ENCODE measurements at regions not wholly inside any gene's neighbourhood (a gene's known extent, or its start where the extent isn't known, plus 50 kb on each side); places are given as distances from the start of the nearest gene placed in this dataset.
"Not testable (repeated sequence)": the region's sequence is repeated elsewhere in the genome, so short reads cannot be mapped to it uniquely, and the experiment has no call there.

GRCh38 chr6:96394727-96395126 is 126.9 kb upstream of the UFL1 start:
- DNase-seq (ENCODE audit: low read depth): peak; percentile 30
- no peak overlapping the region for H3K4me3 ChIP-seq (ENCODE audit: low read length)
- peak; percentile 42 for TF ChIP-seq CTCF (IDR thresholded peaks at IDR 0.05; ENCODE audit: insufficient read depth, low read depth, low read length, missing control alignments)

- no peak for TF ChIP-seq CTCF (IDR thresholded peaks at IDR 0.05; ENCODE audit: insufficient read depth, low read depth, low read length, missing control alignments)
- DNase-seq (ENCODE audit: low read depth): no peak
- H3K4me3 ChIP-seq (ENCODE audit: low read length): no peak overlapping the region
Observed at GRCh38 chr6:96410467-96410866, 111.1 kb upstream of the UFL1 start.

GRCh38 chr6:96420294-96420693 is 101.3 kb upstream of the UFL1 start:
- no peak for DNase-seq (ENCODE audit: low read depth)
- H3K4me3 ChIP-seq (ENCODE audit: low read length): no peak overlapping the region
- no peak for TF ChIP-seq CTCF (IDR thresholded peaks at IDR 0.05; ENCODE audit: insufficient read depth, low read depth, low read length, missing control alignments)

- no peak for DNase-seq (ENCODE audit: low read depth)
- no peak for TF ChIP-seq CTCF (IDR thresholded peaks at IDR 0.05; ENCODE audit: insufficient read depth, low read depth, low read length, missing control alignments)
- no peak overlapping the region for H3K4me3 ChIP-seq (ENCODE audit: low read length)
Observed at GRCh38 chr6:96433950-96434349, 87.7 kb upstream of the UFL1 start.

- no peak overlapping the region for H3K4me3 ChIP-seq (ENCODE audit: low read length)
- DNase-seq (ENCODE audit: low read depth): no peak
- no peak for TF ChIP-seq CTCF (IDR thresholded peaks at IDR 0.05; ENCODE audit: insufficient read depth, low read depth, low read length, missing control alignments)
Observed at GRCh38 chr6:96436398-96436797, 85.2 kb upstream of the UFL1 start.

GRCh38 chr6:96437228-96437627 is 84.4 kb upstream of the UFL1 start:
- not testable (repeated sequence) for DNase-seq (ENCODE audit: low read depth); H3K4me3 ChIP-seq (ENCODE audit: low read length)

- no peak for TF ChIP-seq CTCF (IDR thresholded peaks at IDR 0.05; ENCODE audit: insufficient read depth, low read depth, low read length, missing control alignments)
- H3K4me3 ChIP-seq (ENCODE audit: low read length): no peak overlapping the region
- DNase-seq (ENCODE audit: low read depth): peak; percentile 47
Observed at GRCh38 chr6:96450082-96450769, 71.4 kb upstream of the UFL1 start.
